ENCODE measurements at regions not wholly inside any gene's neighbourhood (a gene's known extent, or its start where the extent isn't known, plus 50 kb on each side); places are given as distances from the start of the nearest gene placed in this dataset.

DNA sequence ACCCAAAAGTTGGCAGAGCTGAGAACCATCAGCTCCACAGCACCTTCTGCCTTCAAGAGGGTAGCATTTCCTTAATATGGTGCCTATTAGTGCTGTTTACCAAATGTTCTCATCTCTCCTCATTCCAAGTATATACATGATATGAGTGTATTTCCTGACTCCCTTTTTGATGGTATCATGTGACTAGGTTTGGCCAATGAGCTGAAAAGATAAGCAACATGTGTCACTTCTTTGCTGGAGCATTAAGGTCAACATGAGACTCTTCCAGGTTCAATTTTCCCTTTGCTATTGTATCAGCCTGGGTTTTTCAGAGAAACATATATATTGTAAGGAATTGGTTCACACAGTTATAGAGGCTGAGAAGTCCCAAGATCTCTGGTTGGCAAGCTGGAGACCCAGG lies 310.9 kb downstream of the HRH4 start:
- TF ChIP-seq, protein P1, sequence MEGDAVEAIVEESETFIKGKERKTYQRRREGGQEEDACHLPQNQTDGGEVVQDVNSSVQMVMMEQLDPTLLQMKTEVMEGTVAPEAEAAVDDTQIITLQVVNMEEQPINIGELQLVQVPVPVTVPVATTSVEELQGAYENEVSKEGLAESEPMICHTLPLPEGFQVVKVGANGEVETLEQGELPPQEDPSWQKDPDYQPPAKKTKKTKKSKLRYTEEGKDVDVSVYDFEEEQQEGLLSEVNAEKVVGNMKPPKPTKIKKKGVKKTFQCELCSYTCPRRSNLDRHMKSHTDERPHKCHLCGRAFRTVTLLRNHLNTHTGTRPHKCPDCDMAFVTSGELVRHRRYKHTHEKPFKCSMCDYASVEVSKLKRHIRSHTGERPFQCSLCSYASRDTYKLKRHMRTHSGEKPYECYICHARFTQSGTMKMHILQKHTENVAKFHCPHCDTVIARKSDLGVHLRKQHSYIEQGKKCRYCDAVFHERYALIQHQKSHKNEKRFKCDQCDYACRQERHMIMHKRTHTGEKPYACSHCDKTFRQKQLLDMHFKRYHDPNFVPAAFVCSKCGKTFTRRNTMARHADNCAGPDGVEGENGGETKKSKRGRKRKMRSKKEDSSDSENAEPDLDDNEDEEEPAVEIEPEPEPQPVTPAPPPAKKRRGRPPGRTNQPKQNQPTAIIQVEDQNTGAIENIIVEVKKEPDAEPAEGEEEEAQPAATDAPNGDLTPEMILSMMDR (IDR thresholded peaks at IDR 0.05) = no peak
- no peak for TF ChIP-seq ZFX (IDR thresholded peaks at IDR 0.05; ENCODE audit: borderline replicate concordance)
- no peak overlapping the region for H3K27ac ChIP-seq

DNA sequence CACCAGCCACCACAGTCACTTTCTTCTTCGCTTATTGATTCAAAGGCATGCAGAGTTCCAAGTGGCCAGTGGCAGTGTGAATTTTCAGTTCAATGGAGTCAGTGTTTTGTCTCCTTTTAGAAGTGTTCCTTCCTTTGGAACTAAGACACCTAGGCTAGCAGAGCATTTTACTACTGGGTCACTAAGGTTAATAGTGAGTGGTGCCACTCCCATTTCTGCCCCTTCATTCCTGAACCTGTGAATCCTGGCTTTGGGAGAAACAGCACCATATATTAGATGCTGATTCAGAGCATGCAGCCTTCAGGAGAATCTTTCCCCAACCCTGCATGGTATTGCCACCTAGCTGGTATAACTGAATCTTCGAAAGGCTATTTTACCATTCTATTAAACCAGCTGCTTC lies 312.7 kb downstream of the HRH4 start:
- no peak overlapping the region for H3K27ac ChIP-seq
- TF ChIP-seq ZFX (IDR thresholded peaks at IDR 0.05; ENCODE audit: borderline replicate concordance) = no peak
- TF ChIP-seq, protein P1 (IDR thresholded peaks at IDR 0.05) = no peak

DNA sequence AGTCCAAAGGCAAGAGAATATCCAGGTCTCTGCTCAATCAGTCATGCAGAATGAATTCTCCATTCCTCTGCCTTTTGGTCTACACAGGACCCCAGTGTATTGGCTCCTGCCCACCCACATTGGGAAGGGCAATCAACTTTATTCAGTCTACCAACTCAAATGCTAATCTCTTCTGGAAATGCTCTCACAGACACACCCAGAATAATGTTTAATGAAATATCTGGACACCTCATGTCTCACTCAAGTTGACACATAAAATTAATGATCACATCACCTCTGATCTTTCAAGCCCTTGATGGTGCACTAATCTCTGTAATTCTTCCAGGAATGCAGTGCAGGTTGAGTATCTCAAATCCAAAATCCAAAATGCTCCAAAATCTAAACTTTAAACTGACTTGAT lies 315.6 kb downstream of the HRH4 start:
- H3K27ac ChIP-seq = no peak overlapping the region
- TF ChIP-seq, protein P1 (IDR thresholded peaks at IDR 0.05) = no peak
- no peak for TF ChIP-seq ZFX (IDR thresholded peaks at IDR 0.05; ENCODE audit: borderline replicate concordance)

DNA sequence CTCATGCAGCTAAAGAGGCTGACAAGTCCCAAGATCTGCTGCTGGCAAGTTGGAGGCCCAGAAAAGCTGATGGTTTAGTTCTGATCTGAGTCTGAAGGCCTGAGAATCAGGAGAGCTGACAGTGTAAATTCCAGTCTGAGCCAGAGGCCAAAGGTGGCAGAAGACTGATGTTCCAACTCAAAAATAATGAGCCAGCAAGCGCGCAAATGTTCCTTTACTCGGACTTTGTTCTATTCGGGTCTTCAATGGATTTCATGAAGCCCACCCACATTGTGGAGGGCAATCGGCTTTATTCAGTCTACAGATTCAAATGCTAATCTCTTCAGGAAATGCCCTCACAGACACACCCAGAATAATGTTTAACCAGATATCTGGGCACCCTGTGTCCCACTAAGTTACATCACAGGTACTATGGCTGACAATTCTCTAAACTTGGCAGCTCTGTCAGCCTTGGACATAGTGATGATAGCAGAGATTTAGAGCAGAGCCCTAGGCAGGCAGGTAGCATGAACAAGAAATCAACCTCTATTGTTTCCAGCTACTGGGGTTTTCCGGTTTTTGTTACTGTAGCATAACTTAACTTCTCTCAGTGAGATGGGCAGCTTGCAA lies 318.5 kb downstream of the HRH4 start:
- no peak for TF ChIP-seq ZFX (IDR thresholded peaks at IDR 0.05; ENCODE audit: borderline replicate concordance)
- TF ChIP-seq, protein P1 (IDR thresholded peaks at IDR 0.05) = no peak
- H3K27ac ChIP-seq = no peak overlapping the region

DNA sequence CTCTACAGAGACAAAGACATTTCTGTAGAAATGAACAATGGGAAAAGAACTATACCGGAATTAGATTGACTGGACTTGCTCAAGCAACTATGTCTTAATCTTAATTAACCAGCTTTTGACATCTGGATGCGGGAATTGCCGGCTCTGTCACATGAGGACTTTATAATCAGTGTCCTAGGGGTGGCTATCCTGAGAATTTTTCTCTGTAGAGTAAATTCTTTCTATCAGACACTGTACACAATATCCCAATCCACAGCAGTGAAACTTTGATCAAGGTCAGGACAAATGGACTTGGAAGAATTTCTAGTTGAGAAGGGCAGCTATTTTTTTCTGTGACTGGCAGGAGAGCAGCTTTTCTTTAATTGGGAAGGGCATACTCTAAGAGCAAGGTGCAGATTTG lies 322.1 kb downstream of the HRH4 start:
- TF ChIP-seq, protein P1 (IDR thresholded peaks at IDR 0.05) = no peak
- no peak for TF ChIP-seq ZFX (IDR thresholded peaks at IDR 0.05; ENCODE audit: borderline replicate concordance)

DNA sequence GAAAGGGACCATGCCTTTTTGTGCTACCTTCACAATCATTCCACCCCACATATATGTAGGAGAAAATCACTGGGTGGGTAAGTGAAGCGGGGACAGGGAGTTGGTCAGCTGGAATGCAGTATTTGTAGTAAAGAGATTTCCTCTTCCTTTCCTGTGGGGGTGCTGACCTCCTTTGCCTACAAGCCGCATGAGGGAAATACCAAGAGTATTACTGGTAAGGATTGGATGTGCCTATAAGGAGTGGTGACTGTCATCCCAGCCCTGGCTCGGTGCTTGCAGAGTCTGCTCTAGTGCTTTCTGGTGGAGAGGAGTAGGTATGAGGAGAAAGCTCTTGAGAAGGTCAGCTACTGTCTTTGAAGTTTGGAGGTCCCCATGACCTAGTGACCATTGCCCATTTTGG lies 324.6 kb downstream of the HRH4 start:
- TF ChIP-seq, protein P1 (IDR thresholded peaks at IDR 0.05) = no peak
- H3K27ac ChIP-seq = no peak overlapping the region

More for the DNA sequence above, 322.1 kb downstream of the HRH4 start:
- H3K27ac ChIP-seq = no peak overlapping the region

DNA sequence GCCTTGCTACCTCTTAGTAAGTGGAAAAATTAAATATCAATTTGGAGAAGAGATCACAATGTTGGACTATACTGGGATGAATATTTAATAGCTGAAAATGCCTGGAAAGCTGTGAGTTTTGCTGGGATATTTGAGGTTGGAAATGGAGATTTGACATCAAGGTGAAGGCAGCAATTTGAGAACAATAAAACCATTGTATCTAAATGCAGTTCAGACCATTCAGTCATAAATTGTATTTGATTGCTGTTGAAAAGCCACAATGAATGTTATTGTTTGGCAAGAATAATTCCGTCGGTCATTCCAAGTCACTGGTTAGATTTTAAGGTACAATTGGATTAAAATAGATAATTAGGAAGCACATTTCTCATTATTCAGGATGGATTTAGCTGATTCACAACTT lies 325.6 kb downstream of the HRH4 start:
- no peak overlapping the region for H3K27ac ChIP-seq
- no peak for TF ChIP-seq ZFX (IDR thresholded peaks at IDR 0.05; ENCODE audit: borderline replicate concordance)
- TF ChIP-seq, protein P1 (IDR thresholded peaks at IDR 0.05) = no peak

Measured in 22Rv1 (cell line).